ENCODE measurements at regions not wholly inside any gene's neighbourhood (a gene's known extent, or its start where the extent isn't known, plus 50 kb on each side); places are given as distances from the start of the nearest gene placed in this dataset.
"Not testable (repeated sequence)": the region's sequence is repeated elsewhere in the genome, so short reads cannot be mapped to it uniquely, and the experiment has no call there.

- Mint-ChIP-seq H3K4me3 (no peak overlapping the region), H3K9me3 (peaks cover 7% of the 10 kb centered on the region), H3K27me3 (no peaks in the 10 kb centered on the region), H3K27ac (no peak overlapping the region), H3K4me1 (no peaks in the 10 kb centered on the region), H3K36me3 (no peaks in the 10 kb centered on the region)
- no peak for ATAC-seq
Measured at GRCh38 chr18:66043009-66043408, 292.2 kb downstream of the CDH7 start.

- ATAC-seq = no peak
- H3K27me3 Mint-ChIP-seq = no peaks in the 10 kb centered on the region
- H3K36me3 Mint-ChIP-seq = no peaks in the 10 kb centered on the region
- no peaks in the 10 kb centered on the region for H3K4me1 Mint-ChIP-seq
- no peak overlapping the region for H3K27ac Mint-ChIP-seq
- no peaks in the 10 kb centered on the region for H3K9me3 Mint-ChIP-seq
- H3K4me3 Mint-ChIP-seq = no peak overlapping the region
Measured at GRCh38 chr18:66013969-66014368, 263.2 kb downstream of the CDH7 start.

- Mint-ChIP-seq H3K27me3 (no peaks in the 10 kb centered on the region), H3K4me3 (no peak overlapping the region), H3K27ac (no peak overlapping the region), H3K9me3 (no peaks in the 10 kb centered on the region), H3K36me3 (no peaks in the 10 kb centered on the region), H3K4me1 (no peaks in the 10 kb centered on the region)
- ATAC-seq = no peak
Measured at GRCh38 chr18:66011916-66012315, 261.1 kb downstream of the CDH7 start.

- no peaks in the 10 kb centered on the region for H3K27me3 Mint-ChIP-seq
- H3K9me3 Mint-ChIP-seq = no peaks in the 10 kb centered on the region
- no peaks in the 10 kb centered on the region for H3K4me1 Mint-ChIP-seq
- no peak overlapping the region for H3K4me3 Mint-ChIP-seq
- ATAC-seq = peak; percentile 49
- H3K27ac Mint-ChIP-seq = no peak overlapping the region
- no peaks in the 10 kb centered on the region for H3K36me3 Mint-ChIP-seq
Measured at GRCh38 chr18:66005831-66006588, 255.2 kb downstream of the CDH7 start.

- H3K9me3 Mint-ChIP-seq, H3K4me3 Mint-ChIP-seq, H3K27me3 Mint-ChIP-seq, H3K27ac Mint-ChIP-seq, ATAC-seq, H3K36me3 Mint-ChIP-seq, H3K4me1 Mint-ChIP-seq: not testable (repeated sequence)
Measured at GRCh38 chr18:65998971-65999700, 248.3 kb downstream of the CDH7 start.

GRCh38 chr18:65995206-65995605 lies 244.4 kb downstream of the CDH7 start:
- no peaks in the 10 kb centered on the region for H3K27me3 Mint-ChIP-seq
- no peak for ATAC-seq
- H3K4me3 Mint-ChIP-seq = no peak overlapping the region

GRCh38 chr18:65994302-65994701 lies 243.5 kb downstream of the CDH7 start:
- Mint-ChIP-seq H3K4me1 (no peaks in the 10 kb centered on the region), H3K9me3 (no peaks in the 10 kb centered on the region), H3K4me3 (no peak overlapping the region), H3K27me3 (no peaks in the 10 kb centered on the region), H3K27ac (no peak overlapping the region), H3K36me3 (no peaks in the 10 kb centered on the region)
- ATAC-seq = no peak

More at GRCh38 chr18:65995206-65995605, 244.4 kb downstream of the CDH7 start:
- H3K36me3 Mint-ChIP-seq = no peaks in the 10 kb centered on the region
- H3K4me1 Mint-ChIP-seq = no peaks in the 10 kb centered on the region
- no peaks in the 10 kb centered on the region for H3K9me3 Mint-ChIP-seq
- no peak overlapping the region for H3K27ac Mint-ChIP-seq

GRCh38 chr18:65990944-65991708 lies 240.3 kb downstream of the CDH7 start:
- Mint-ChIP-seq H3K4me1 (no peaks in the 10 kb centered on the region), H3K9me3 (no peaks in the 10 kb centered on the region), H3K27ac (no peak overlapping the region), H3K36me3 (no peaks in the 10 kb centered on the region), H3K27me3 (no peaks in the 10 kb centered on the region), H3K4me3 (no peak overlapping the region)
- no peak for ATAC-seq

GRCh38 chr18:65990174-65990690 lies 239.4 kb downstream of the CDH7 start:
- Mint-ChIP-seq H3K27me3 (no peaks in the 10 kb centered on the region), H3K9me3 (no peaks in the 10 kb centered on the region), H3K4me1 (no peaks in the 10 kb centered on the region), H3K27ac (no peak overlapping the region), H3K36me3 (no peaks in the 10 kb centered on the region), H3K4me3 (no peak overlapping the region)
- ATAC-seq = no peak

- H3K27ac Mint-ChIP-seq = no peak overlapping the region
- ATAC-seq = no peak
- H3K4me3 Mint-ChIP-seq = no peak overlapping the region
- H3K9me3 Mint-ChIP-seq = no peaks in the 10 kb centered on the region
- no peaks in the 10 kb centered on the region for H3K27me3 Mint-ChIP-seq
- H3K36me3 Mint-ChIP-seq = no peaks in the 10 kb centered on the region
- no peaks in the 10 kb centered on the region for H3K4me1 Mint-ChIP-seq
Measured at GRCh38 chr18:65988972-65989371, 238.2 kb downstream of the CDH7 start.

GRCh38 chr18:65988386-65988785 lies 237.6 kb downstream of the CDH7 start:
- Mint-ChIP-seq H3K4me3 (no peak overlapping the region), H3K27me3 (no peaks in the 10 kb centered on the region), H3K9me3 (no peaks in the 10 kb centered on the region)

GRCh38 chr18:65983750-65984149 lies 232.9 kb downstream of the CDH7 start:
- Mint-ChIP-seq H3K4me1 (no peaks in the 10 kb centered on the region), H3K27ac (no peak overlapping the region), H3K36me3 (no peaks in the 10 kb centered on the region), H3K9me3 (peaks cover 6% of the 10 kb centered on the region), H3K27me3 (no peaks in the 10 kb centered on the region), H3K4me3 (no peak overlapping the region)
- no peak for ATAC-seq

More at GRCh38 chr18:65988386-65988785, 237.6 kb downstream of the CDH7 start:
- ATAC-seq = no peak
- no peaks in the 10 kb centered on the region for H3K36me3 Mint-ChIP-seq
- H3K4me1 Mint-ChIP-seq = no peaks in the 10 kb centered on the region
- H3K27ac Mint-ChIP-seq = no peak overlapping the region

- H3K27ac Mint-ChIP-seq = no peak overlapping the region
- no peak overlapping the region for H3K4me3 Mint-ChIP-seq
- no peaks in the 10 kb centered on the region for H3K36me3 Mint-ChIP-seq
- no peaks in the 10 kb centered on the region for H3K9me3 Mint-ChIP-seq
- ATAC-seq = no peak
- no peaks in the 10 kb centered on the region for H3K27me3 Mint-ChIP-seq
- no peaks in the 10 kb centered on the region for H3K4me1 Mint-ChIP-seq
Measured at GRCh38 chr18:65975536-65975935, 224.7 kb downstream of the CDH7 start.

- no peaks in the 10 kb centered on the region for H3K27me3 Mint-ChIP-seq
- H3K36me3 Mint-ChIP-seq = no peaks in the 10 kb centered on the region
- no peaks in the 10 kb centered on the region for H3K4me1 Mint-ChIP-seq
- ATAC-seq = no peak
- no peaks in the 10 kb centered on the region for H3K9me3 Mint-ChIP-seq
- no peak overlapping the region for H3K27ac Mint-ChIP-seq
- no peak overlapping the region for H3K4me3 Mint-ChIP-seq
Measured at GRCh38 chr18:65974758-65975157, 223.9 kb downstream of the CDH7 start.

- Mint-ChIP-seq H3K27ac (no peak overlapping the region), H3K36me3 (no peaks in the 10 kb centered on the region), H3K27me3 (no peaks in the 10 kb centered on the region), H3K4me1 (no peaks in the 10 kb centered on the region), H3K9me3 (peaks cover 6% of the 10 kb centered on the region), H3K4me3 (no peak overlapping the region)
- ATAC-seq = no peak
Measured at GRCh38 chr18:65968239-65969004, 217.6 kb downstream of the CDH7 start.

All from stimulated activated memory B cell treated with anti-CD40 and anti-IgM and Interleukin-4, amounts not matched to agents 10 μg/mL and 1 μg/mL and 100 μg/mL, for 72 hours (primary cell).